ENCODE measurements at regions not wholly inside any gene's neighbourhood (a gene's known extent, or its start where the extent isn't known, plus 50 kb on each side); places are given as distances from the start of the nearest gene placed in this dataset.

- Histone ChIP-seq H3K27ac (ENCODE audit: low read length) (peak overlapping the region; percentile 30), H3F3A (ENCODE audit: insufficient read depth, low read length, poor library complexity, severe bottlenecking) (no peaks in the 10 kb centered on the region), H3K79me2 (replicated peaks; ENCODE audit: insufficient read depth, low read length) (no peaks in the 10 kb centered on the region), H3K4me2 (ENCODE audit: low read length) (peak overlapping the region; percentile 33), H4K20me1 (ENCODE audit: insufficient read depth) (no peaks in the 10 kb centered on the region), H3K9ac (ENCODE audit: low read length) (no peak overlapping the region), H3K9me2 (ENCODE audit: insufficient read depth, low read length) (no peaks in the 10 kb centered on the region), H3K36me3 (ENCODE audit: insufficient read depth, low read length) (no peaks in the 10 kb centered on the region), H3K27me3 (ENCODE audit: insufficient read depth, low read depth, low read length) (no peaks in the 10 kb centered on the region), H3K4me3 (ENCODE audit: low read length) (no peak overlapping the region), H3K9me3 (ENCODE audit: low read length) (no peaks in the 10 kb centered on the region), H2AFZ (ENCODE audit: low read depth, low read length) (no peak overlapping the region)
- TF ChIP-seq RAD21 (conservative IDR thresholded peaks at IDR 0.05) (no peak), SMC3 (conservative IDR thresholded peaks at IDR 0.05; ENCODE audit: poor library complexity) (peak; percentile 11)
- TF ChIP-seq, protein P1, sequence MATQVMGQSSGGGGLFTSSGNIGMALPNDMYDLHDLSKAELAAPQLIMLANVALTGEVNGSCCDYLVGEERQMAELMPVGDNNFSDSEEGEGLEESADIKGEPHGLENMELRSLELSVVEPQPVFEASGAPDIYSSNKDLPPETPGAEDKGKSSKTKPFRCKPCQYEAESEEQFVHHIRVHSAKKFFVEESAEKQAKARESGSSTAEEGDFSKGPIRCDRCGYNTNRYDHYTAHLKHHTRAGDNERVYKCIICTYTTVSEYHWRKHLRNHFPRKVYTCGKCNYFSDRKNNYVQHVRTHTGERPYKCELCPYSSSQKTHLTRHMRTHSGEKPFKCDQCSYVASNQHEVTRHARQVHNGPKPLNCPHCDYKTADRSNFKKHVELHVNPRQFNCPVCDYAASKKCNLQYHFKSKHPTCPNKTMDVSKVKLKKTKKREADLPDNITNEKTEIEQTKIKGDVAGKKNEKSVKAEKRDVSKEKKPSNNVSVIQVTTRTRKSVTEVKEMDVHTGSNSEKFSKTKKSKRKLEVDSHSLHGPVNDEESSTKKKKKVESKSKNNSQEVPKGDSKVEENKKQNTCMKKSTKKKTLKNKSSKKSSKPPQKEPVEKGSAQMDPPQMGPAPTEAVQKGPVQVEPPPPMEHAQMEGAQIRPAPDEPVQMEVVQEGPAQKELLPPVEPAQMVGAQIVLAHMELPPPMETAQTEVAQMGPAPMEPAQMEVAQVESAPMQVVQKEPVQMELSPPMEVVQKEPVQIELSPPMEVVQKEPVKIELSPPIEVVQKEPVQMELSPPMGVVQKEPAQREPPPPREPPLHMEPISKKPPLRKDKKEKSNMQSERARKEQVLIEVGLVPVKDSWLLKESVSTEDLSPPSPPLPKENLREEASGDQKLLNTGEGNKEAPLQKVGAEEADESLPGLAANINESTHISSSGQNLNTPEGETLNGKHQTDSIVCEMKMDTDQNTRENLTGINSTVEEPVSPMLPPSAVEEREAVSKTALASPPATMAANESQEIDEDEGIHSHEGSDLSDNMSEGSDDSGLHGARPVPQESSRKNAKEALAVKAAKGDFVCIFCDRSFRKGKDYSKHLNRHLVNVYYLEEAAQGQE (IDR thresholded peaks at IDR 0.05; ENCODE audit: borderline replicate concordance) = no peak
These were observed 467.3 kb downstream of the CMPK2 start for GRCh38 chr2:6398421-6398820.

- Histone ChIP-seq H3K4me3 (ENCODE audit: low read length) (no peak overlapping the region), H3K9me2 (ENCODE audit: insufficient read depth, low read length) (no peaks in the 10 kb centered on the region), H3K9ac (ENCODE audit: low read length) (no peak overlapping the region), H3K4me2 (ENCODE audit: low read length) (no peak overlapping the region), H3F3A (ENCODE audit: insufficient read depth, low read length, poor library complexity, severe bottlenecking) (no peaks in the 10 kb centered on the region), H2AFZ (ENCODE audit: low read depth, low read length) (no peak overlapping the region), H3K27ac (ENCODE audit: low read length) (no peak overlapping the region), H4K20me1 (ENCODE audit: insufficient read depth) (no peaks in the 10 kb centered on the region), H3K9me3 (ENCODE audit: low read length) (no peaks in the 10 kb centered on the region), H3K36me3 (ENCODE audit: insufficient read depth, low read length) (no peaks in the 10 kb centered on the region), H3K27me3 (ENCODE audit: insufficient read depth, low read depth, low read length) (no peaks in the 10 kb centered on the region), H3K79me2 (replicated peaks; ENCODE audit: insufficient read depth, low read length) (no peaks in the 10 kb centered on the region)
- TF ChIP-seq, protein P1 (IDR thresholded peaks at IDR 0.05; ENCODE audit: borderline replicate concordance) = no peak
- TF ChIP-seq RAD21 (conservative IDR thresholded peaks at IDR 0.05) (no peak), MXI1 (conservative IDR thresholded peaks at IDR 0.05; ENCODE audit: poor library complexity, severe bottlenecking) (no peak), POLR2AphosphoS5 (IDR thresholded peaks at IDR 0.05) (no peak), SMC3 (conservative IDR thresholded peaks at IDR 0.05; ENCODE audit: poor library complexity) (no peak), EZH2 (IDR thresholded peaks at IDR 0.05; ENCODE audit: borderline replicate concordance, insufficient read depth, low read length, poor library complexity, severe bottlenecking) (no peak), TAF1 (IDR thresholded peaks at IDR 0.05; ENCODE audit: low read depth) (no peak), EP300 (conservative IDR thresholded peaks at IDR 0.05; ENCODE audit: poor library complexity, severe bottlenecking) (no peak)
- TF ChIP-seq, protein P2, sequence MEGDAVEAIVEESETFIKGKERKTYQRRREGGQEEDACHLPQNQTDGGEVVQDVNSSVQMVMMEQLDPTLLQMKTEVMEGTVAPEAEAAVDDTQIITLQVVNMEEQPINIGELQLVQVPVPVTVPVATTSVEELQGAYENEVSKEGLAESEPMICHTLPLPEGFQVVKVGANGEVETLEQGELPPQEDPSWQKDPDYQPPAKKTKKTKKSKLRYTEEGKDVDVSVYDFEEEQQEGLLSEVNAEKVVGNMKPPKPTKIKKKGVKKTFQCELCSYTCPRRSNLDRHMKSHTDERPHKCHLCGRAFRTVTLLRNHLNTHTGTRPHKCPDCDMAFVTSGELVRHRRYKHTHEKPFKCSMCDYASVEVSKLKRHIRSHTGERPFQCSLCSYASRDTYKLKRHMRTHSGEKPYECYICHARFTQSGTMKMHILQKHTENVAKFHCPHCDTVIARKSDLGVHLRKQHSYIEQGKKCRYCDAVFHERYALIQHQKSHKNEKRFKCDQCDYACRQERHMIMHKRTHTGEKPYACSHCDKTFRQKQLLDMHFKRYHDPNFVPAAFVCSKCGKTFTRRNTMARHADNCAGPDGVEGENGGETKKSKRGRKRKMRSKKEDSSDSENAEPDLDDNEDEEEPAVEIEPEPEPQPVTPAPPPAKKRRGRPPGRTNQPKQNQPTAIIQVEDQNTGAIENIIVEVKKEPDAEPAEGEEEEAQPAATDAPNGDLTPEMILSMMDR (IDR thresholded peaks at IDR 0.05; ENCODE audit: poor library complexity, severe bottlenecking) = no peak
These were observed 464.4 kb downstream of the CMPK2 start for GRCh38 chr2:6401301-6401700.

Data from neural cell (in vitro differentiated cells).